ENCODE measurements at regions not wholly inside any gene's neighbourhood (a gene's known extent, or its start where the extent isn't known, plus 50 kb on each side); places are given as distances from the start of the nearest gene placed in this dataset.

DNA sequence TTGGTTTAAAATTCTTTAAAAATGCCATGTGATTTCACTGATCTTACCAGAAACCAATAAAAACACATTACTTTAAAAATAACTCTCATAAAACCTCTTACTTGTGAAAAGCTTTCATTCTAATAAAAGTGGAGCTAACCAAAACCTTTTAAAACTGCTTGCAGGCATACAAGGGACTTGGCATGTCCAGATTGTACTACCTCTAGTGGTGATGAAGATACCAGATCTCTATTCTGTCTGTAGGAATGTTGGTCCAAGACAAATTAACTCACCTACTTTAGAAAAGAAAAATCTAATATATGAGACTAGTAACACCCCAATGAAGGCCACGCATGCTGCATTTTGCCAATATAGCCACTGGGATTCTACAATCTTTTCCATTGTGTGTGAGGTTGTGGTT is 151.0 kb upstream of the SALL1 start:
- Histone ChIP-seq H3K4me3 (replicated peaks in 1 of 3; ENCODE audit: insufficient read depth in 1 of 3, low read depth in 1 of 3, low read length in 3 of 3) (no peak overlapping the region), H3K9me3 (replicated peaks; ENCODE audit: control insufficient read depth, insufficient read depth, low read length) (peaks cover 4% of the 10 kb centered on the region), H3K9me1 (replicated peaks; ENCODE audit: control insufficient read depth, extremely low read depth, insufficient read depth, low read length) (no peaks in the 10 kb centered on the region), H4K20me1 (replicated peaks; ENCODE audit: control insufficient read depth, extremely low read depth, insufficient read depth, low read length) (no peaks in the 10 kb centered on the region), H3K27me3 (ENCODE audit: control insufficient read depth in 2 of 2, insufficient read depth in 2 of 2, low read length in 2 of 2) (no peaks in the 10 kb centered on the region), H3K9ac (replicated peaks; ENCODE audit: extremely low read depth, insufficient read depth, low read length) (no peak overlapping the region), H3K4me1 (ENCODE audit: control insufficient read depth, extremely low read depth, insufficient read depth, low read length) (no peaks in the 10 kb centered on the region), H2AFZ (ENCODE audit: low read depth, low read length) (no peak overlapping the region), H3K27ac (ENCODE audit: insufficient read depth, low read depth, low read length) (no peak overlapping the region), H3K79me2 (ENCODE audit: control insufficient read depth, insufficient read depth, low read length) (no peaks in the 10 kb centered on the region), H3K4me2 (ENCODE audit: insufficient read depth, low read length) (no peak overlapping the region), H3K36me3 (ENCODE audit: control insufficient read depth in 2 of 2, extremely low read depth in 1 of 2, insufficient read depth in 2 of 2, low read length in 2 of 2) (no peaks in the 10 kb centered on the region)
- CTCF ChIA-PET = no interaction called here
- no peak for TF ChIP-seq POLR2A (IDR thresholded peaks at IDR 0.05; ENCODE audit: low read depth, low read length)
- TF ChIP-seq POLR2AphosphoS5 (IDR thresholded peaks at IDR 0.05; ENCODE audit: insufficient read depth, low read depth, low read length) = no peak
- no peak for TF ChIP-seq GATA2 (IDR thresholded peaks at IDR 0.05; ENCODE audit: insufficient read depth, insufficient read length, low read depth, low read length)
- TF ChIP-seq FOS (IDR thresholded peaks at IDR 0.05; ENCODE audit: borderline replicate concordance, insufficient read depth, low read length) = no peak
- BruUV-seq (replicated peaks) = no TSS peak
- dilution Hi-C loops (cut with MboI; ENCODE audit: extremely low pct_ligation_motif_present, low sequenced_read_pairs) (no loop called here), intact Hi-C loops (cut with micrococcal nuclease) (no loop called here)
- POLR2A ChIA-PET = no interaction called here
- DNase-seq (ENCODE audit: low read depth, low spot score) (no peak), FAIRE-seq (no peak)

DNA sequence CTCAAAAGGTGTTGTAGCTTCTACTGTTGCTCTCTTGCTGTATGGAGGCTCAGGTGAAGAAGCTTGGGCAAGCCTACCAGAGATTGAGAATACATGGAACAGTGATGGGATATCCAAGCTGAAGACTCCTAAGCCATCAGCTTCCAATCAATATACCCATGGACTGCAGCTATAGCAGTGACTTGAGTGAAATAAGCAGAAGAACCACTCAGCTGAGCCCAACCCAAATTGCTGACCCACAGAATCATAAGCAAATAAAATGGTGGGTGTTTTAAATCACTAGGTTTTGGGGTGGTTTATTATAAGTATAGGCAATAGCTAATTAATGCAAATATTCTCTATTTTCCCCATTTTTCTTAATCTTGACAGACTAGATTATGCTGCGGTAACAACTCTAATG is 147.7 kb upstream of the SALL1 start:
- Histone ChIP-seq H3K27ac (ENCODE audit: insufficient read depth, low read depth, low read length) (no peak overlapping the region), H3K4me2 (ENCODE audit: insufficient read depth, low read length) (no peak overlapping the region), H2AFZ (ENCODE audit: low read depth, low read length) (no peak overlapping the region), H3K9me3 (replicated peaks; ENCODE audit: control insufficient read depth, insufficient read depth, low read length) (peaks cover 4% of the 10 kb centered on the region), H3K9me1 (replicated peaks; ENCODE audit: control insufficient read depth, extremely low read depth, insufficient read depth, low read length) (no peaks in the 10 kb centered on the region), H3K27me3 (ENCODE audit: control insufficient read depth in 2 of 2, insufficient read depth in 2 of 2, low read length in 2 of 2) (no peaks in the 10 kb centered on the region), H3K4me1 (ENCODE audit: control insufficient read depth, extremely low read depth, insufficient read depth, low read length) (no peaks in the 10 kb centered on the region), H3K4me3 (replicated peaks in 1 of 3; ENCODE audit: insufficient read depth in 1 of 3, low read depth in 1 of 3, low read length in 3 of 3) (no peak overlapping the region), H3K9ac (replicated peaks; ENCODE audit: extremely low read depth, insufficient read depth, low read length) (no peak overlapping the region), H3K79me2 (ENCODE audit: control insufficient read depth, insufficient read depth, low read length) (no peaks in the 10 kb centered on the region), H3K36me3 (ENCODE audit: control insufficient read depth in 2 of 2, extremely low read depth in 1 of 2, insufficient read depth in 2 of 2, low read length in 2 of 2) (no peaks in the 10 kb centered on the region), H4K20me1 (replicated peaks; ENCODE audit: control insufficient read depth, extremely low read depth, insufficient read depth, low read length) (no peaks in the 10 kb centered on the region)
- dilution Hi-C loops (cut with MboI; ENCODE audit: extremely low pct_ligation_motif_present, low sequenced_read_pairs) = no loop called here
- intact Hi-C loops (cut with micrococcal nuclease) = no loop called here
- TF ChIP-seq MYC (IDR thresholded peaks at IDR 0.05; ENCODE audit: low read depth, low read length) = no peak
- ChIA-PET POLR2A (no interaction called here), CTCF (no interaction called here)
- BruUV-seq (replicated peaks) = no TSS peak
- FAIRE-seq (no peak), DNase-seq (ENCODE audit: low read depth, low spot score) (no peak)

Data from endothelial cell of umbilical vein (primary cell).